H1 (cell line): ENCODE measurements at regions not wholly inside any gene's neighbourhood (a gene's known extent, or its start where the extent isn't known, plus 50 kb on each side); places are given as distances from the start of the nearest gene placed in this dataset.

Source experiments
- CTCF ChIA-PET: fragments of 300-600 bp; sonication (Branson Sonifier 250); formaldehyde crosslinking; loops from one replicate; lab custom pipeline; 2021; ENCODE audit not compliant: partially characterized antibody; lab: Charles Lee
- POLR2A ChIA-PET: fragments of 300-600 bp; sonication (Branson Sonifier 250); formaldehyde crosslinking; loops from one replicate; lab custom pipeline; 2021; ENCODE audit warnings: inconsistent platforms; ENCODE audit not compliant: partially characterized antibody; lab: Charles Lee
- DNase-seq, 2 experiments: peaks; one replicate each; pipeline versions ENCODE4 v3.0.0 to v3.0.0-alpha.2; 2010 to 2022; ENCODE audit warnings: low spot score in 2 of 2, low read depth in 1 of 2, mixed read lengths in 1 of 2
- FAIRE-seq: peaks from 2 replicates; lab custom pipeline; 2011; peaks lifted over from hg19 to GRCh38; lab: Jason Lieb, UNC
- H2AFZ ChIP-seq: 2 replicates; pipeline ENCODE4 v1.8.1; 2012; ENCODE audit warnings: low read length, inconsistent platforms
- H2AK5ac ChIP-seq: 2 replicates; pipeline ENCODE4 v1.6.1; 2013; ENCODE audit warnings: low read depth, low read length
- H2BK120ac ChIP-seq: replicated peaks from 2 replicates; pipeline ENCODE3; 2013; ENCODE audit warnings: low read depth, low read length, inconsistent platforms
- H2BK12ac ChIP-seq: 2 replicates; pipeline ENCODE4 v1.6.1; 2013; ENCODE audit warnings: low read depth, low read length
- H2BK15ac ChIP-seq: 2 replicates; pipeline ENCODE4 v1.6.1; 2013; ENCODE audit warnings: low read length
- H2BK20ac ChIP-seq: 2 replicates; pipeline ENCODE4 v1.6.1; 2013; ENCODE audit warnings: low read length
- H2BK5ac ChIP-seq: 2 replicates; pipeline ENCODE4 v1.6.1; 2013; ENCODE audit warnings: low read depth, low read length
- H3K14ac ChIP-seq: 2 replicates; pipeline ENCODE4 v1.6.1; 2013; ENCODE audit warnings: inconsistent platforms; ENCODE audit not compliant: insufficient read length
- H3K18ac ChIP-seq: 2 replicates; pipeline ENCODE4 v1.6.1; 2013; ENCODE audit warnings: low read length; ENCODE audit errors: extremely low read depth
- H3K23ac ChIP-seq: 2 replicates; pipeline ENCODE4 v1.6.1; 2013; ENCODE audit warnings: inconsistent platforms; ENCODE audit not compliant: insufficient read length
- H3K23me2 ChIP-seq: 2 replicates; pipeline ENCODE4 v1.6.1; 2013; ENCODE audit warnings: low read depth, low read length
- H3K27ac ChIP-seq: 2 replicates; pipeline ENCODE4 v1.6.1; 2011; ENCODE audit warnings: low read depth, low read length, inconsistent platforms
- H3K27me3 ChIP-seq, 4 experiments: replicated peaks in 1 of 4; 1 replicate in 1 of 4; 2 replicates in 3 of 4; pipeline versions ENCODE4 v1.6.1 to v1.8.1; 2011 to 2013; ENCODE audit warnings: low read length in 3 of 4, mild to moderate bottlenecking in 3 of 4, inconsistent platforms in 2 of 4, mixed read lengths in 2 of 4, moderate library complexity in 1 of 4; ENCODE audit not compliant: control insufficient read depth in 3 of 4, insufficient read depth in 3 of 4; ENCODE audit errors: extremely low read depth in 1 of 4
- H3K36me3 ChIP-seq, 4 experiments: 2 replicates each; pipeline versions ENCODE4 v1.6.1 to v1.8.1; 2011 to 2013; ENCODE audit warnings: mild to moderate bottlenecking in 4 of 4, low read length in 3 of 4, moderate library complexity in 2 of 4, control low read depth in 1 of 4, inconsistent platforms in 1 of 4; ENCODE audit not compliant: insufficient read depth in 4 of 4, control insufficient read depth in 2 of 4
- H3K4ac ChIP-seq: replicated peaks from 2 replicates; pipeline ENCODE3; 2013; ENCODE audit warnings: low read length, low read depth, mixed read lengths, inconsistent platforms; ENCODE audit not compliant: insufficient read length
- H3K4me1 ChIP-seq, 4 experiments: replicated peaks in 1 of 4; 1 replicate in 1 of 4; 2 replicates in 3 of 4; pipeline versions ENCODE4 v1.6.1 to v1.8.1; 2011 to 2013; ENCODE audit warnings: low read length in 3 of 4, inconsistent platforms in 2 of 4, mixed read lengths in 1 of 4; ENCODE audit not compliant: insufficient read depth in 4 of 4, control insufficient read depth in 3 of 4
- H3K4me2 ChIP-seq, 2 experiments: 2 replicates each; pipeline versions ENCODE4 v1.6.1 to v1.8.1; 2011 to 2013; ENCODE audit warnings: low read depth in 2 of 2, low read length in 2 of 2, control low read depth in 1 of 2, inconsistent platforms in 1 of 2, mild to moderate bottlenecking in 1 of 2; ENCODE audit not compliant: insufficient read depth in 1 of 2
- H3K4me3 ChIP-seq, 4 experiments: fragments of 200-600, 300-600 bp in 1 of 4; sonication (generic), shearing (Covaris generic), sonication (Bioruptor Twin) in 1 of 4; 2 replicates each; pipeline versions ENCODE4 v1.5.1 to v1.8.1; 2011 to 2016; ENCODE audit warnings: low read length in 4 of 4, low read depth in 3 of 4, control low read depth in 2 of 4, inconsistent platforms in 2 of 4, mild to moderate bottlenecking in 2 of 4, mixed read lengths in 1 of 4, moderate library complexity in 1 of 4; ENCODE audit not compliant: insufficient read depth in 2 of 4; ENCODE audit errors: extremely low read depth in 1 of 4
- H3K56ac ChIP-seq: replicated peaks from 2 replicates; pipeline ENCODE3; 2013; ENCODE audit warnings: low read depth, mild to moderate bottlenecking, mixed read lengths, low read length, inconsistent platforms; ENCODE audit not compliant: insufficient read length
- H3K79me1 ChIP-seq: 2 replicates; pipeline ENCODE4 v1.6.1; 2013; ENCODE audit warnings: low read depth, low read length, control low read depth
- H3K79me2 ChIP-seq, 2 experiments: 2 replicates each; pipeline versions ENCODE4 v1.6.1 to v1.8.1; 2012 to 2013; ENCODE audit warnings: low read length in 2 of 2, mild to moderate bottlenecking in 2 of 2, inconsistent platforms in 1 of 2; ENCODE audit not compliant: insufficient read depth in 2 of 2, control insufficient read depth in 1 of 2
- H3K9ac ChIP-seq, 4 experiments: replicated peaks in 1 of 4; 1 replicate in 1 of 4; 2 replicates in 3 of 4; pipeline versions ENCODE4 v1.6.1 to v1.8.1; 2011 to 2013; ENCODE audit warnings: low read depth in 3 of 4, low read length in 3 of 4, control low read depth in 2 of 4, mild to moderate bottlenecking in 2 of 4, moderate library complexity in 2 of 4, inconsistent platforms in 1 of 4; ENCODE audit errors: extremely low read depth in 1 of 4
- H3K9me3 ChIP-seq, 2 experiments: 2 replicates each; pipeline versions ENCODE4 v1.6.1 to v1.8.1; 2012 to 2013; ENCODE audit warnings: mild to moderate bottlenecking in 2 of 2, moderate library complexity in 2 of 2, control low read depth in 1 of 2, inconsistent platforms in 1 of 2, low read depth in 1 of 2, low read length in 1 of 2, mixed read lengths in 1 of 2; ENCODE audit not compliant: insufficient read depth in 2 of 2
- H4K20me1 ChIP-seq, 2 experiments: replicated peaks in 1 of 2; 2 replicates each; pipeline versions ENCODE3 to v1.8.1; 2011 to 2013; ENCODE audit warnings: inconsistent platforms in 2 of 2, low read length in 2 of 2, mild to moderate bottlenecking in 1 of 2; ENCODE audit not compliant: insufficient read depth in 2 of 2, control insufficient read depth in 1 of 2
- H4K5ac ChIP-seq: 2 replicates; pipeline ENCODE4 v1.6.1; 2013; ENCODE audit warnings: low read length, low read depth, mixed read lengths, inconsistent platforms; ENCODE audit not compliant: insufficient read length
- H4K8ac ChIP-seq: 2 replicates; pipeline ENCODE4 v1.8.0; 2013; ENCODE audit warnings: mild to moderate bottlenecking, moderate library complexity, low read length, inconsistent platforms; ENCODE audit not compliant: insufficient read depth; ENCODE audit errors: extremely low read depth
- H4K91ac ChIP-seq: replicated peaks from 2 replicates; pipeline ENCODE3; 2013; ENCODE audit warnings: low read length, mixed read lengths, inconsistent platforms; ENCODE audit not compliant: insufficient read length
- ATF3 ChIP-seq: IDR thresholded peaks from 2 replicates; pipeline ENCODE4 v1.6.1; 2011; ENCODE audit warnings: low read depth, mild to moderate bottlenecking, low read length; ENCODE audit not compliant: insufficient read depth
- CREB1 ChIP-seq: IDR thresholded peaks from 2 replicates; pipeline ENCODE4 v1.6.1; 2012; ENCODE audit warnings: inconsistent platforms
- EZH2 ChIP-seq: fragments of 200-600 bp; sonication (generic); IDR thresholded peaks from 2 replicates; pipeline ENCODE4 v1.7.1; 2012; ENCODE audit warnings: low read depth, mild to moderate bottlenecking, moderate library complexity, low read length, inconsistent platforms; ENCODE audit not compliant: severe bottlenecking
- MAX ChIP-seq: IDR thresholded peaks from 2 replicates; pipeline ENCODE4 v1.6.1; 2012; ENCODE audit warnings: inconsistent platforms
- NRF1 ChIP-seq: IDR thresholded peaks from 2 replicates; pipeline ENCODE4 v1.6.1; 2011; ENCODE audit warnings: mild to moderate bottlenecking, low read depth, low read length, improper control_type of control experiment
- SIRT6 ChIP-seq: IDR thresholded peaks from one replicate; pipeline ENCODE4 v1.7.1; 2012; ENCODE audit warnings: low read length, inconsistent platforms
- SP1 ChIP-seq: IDR thresholded peaks from 2 replicates; pipeline ENCODE4 v1.6.1; 2011; ENCODE audit warnings: low read depth, low read length
- TAF1 ChIP-seq: IDR thresholded peaks from 2 replicates; pipeline ENCODE4 v1.6.1; 2011; ENCODE audit warnings: mild to moderate bottlenecking, low read depth, low read length
- TAF7 ChIP-seq: optimal IDR thresholded peaks from 2 replicates; pipeline ENCODE3; 2011; ENCODE audit warnings: low read depth, mild to moderate bottlenecking, inconsistent platforms, low read length, moderate library complexity, borderline replicate concordance
- TEAD4 ChIP-seq: IDR thresholded peaks from 2 replicates; pipeline ENCODE4 v1.6.1; 2012; ENCODE audit warnings: low read depth, low read length, inconsistent platforms, mixed read lengths
- USF2 ChIP-seq: IDR thresholded peaks from 2 replicates; pipeline ENCODE4 v1.6.1; 2011; ENCODE audit warnings: low read length, improper control_type of control experiment
- WGBS, 2 experiments: shearing (Covaris generic) in 1 of 2; methylation state at CpG; one replicate each; pipeline versions ENCODE4 v1.1.6 to v1.1.7; 2013 to 2015; ENCODE audit warnings: low lambda C conversion rate in 2 of 2, mixed read lengths in 2 of 2, inconsistent platforms in 1 of 2, low coverage in 1 of 2, missing lambda C conversion rate in 1 of 2; ENCODE audit not compliant: insufficient replicate concordance in 2 of 2, insufficient coverage in 1 of 2, insufficient read length in 1 of 2; ENCODE audit errors: extremely low coverage in 1 of 2, missing lambda C conversion rate in 1 of 2; 5-methylcytosine and 5-hydroxymethylcytosine counted together

- FAIRE-seq (no peak), DNase-seq (no peak)
- 77% methylated on average over 5 of the region's 5 CpGs; no CpG with 5 or more reads in 1 of the 2 experiments for WGBS, 2 experiments
- Histone ChIP-seq H3K9me3 (no peaks in the 10 kb centered on the region), H3K4me3 (no peak overlapping the region), H3K9ac (no peak overlapping the region), H3K79me1 (no peaks in the 10 kb centered on the region), H2BK12ac (no peak overlapping the region), H2BK20ac (no peak overlapping the region), H2AFZ (no peak overlapping the region), H4K91ac (no peak overlapping the region), H4K8ac (no peak overlapping the region), H3K27ac (no peak overlapping the region), H4K5ac (no peak overlapping the region), H2BK120ac (no peak overlapping the region), H2BK15ac (no peak overlapping the region), H3K14ac (no peak overlapping the region), H3K36me3 (no peaks in the 10 kb centered on the region), H3K18ac (no peak overlapping the region), H3K79me2 (no peaks in the 10 kb centered on the region), H4K20me1 (no peaks in the 10 kb centered on the region), H3K23me2 (no peaks in the 10 kb centered on the region; the same call in 1 of the 2 replicates), H2BK5ac (no peak overlapping the region), H2AK5ac (no peak overlapping the region), H3K23ac (no peak overlapping the region), H3K4me1 (peaks cover 0 to 12% (median 3%) of the 10 kb centered on the region in 4 experiments; a peak in 4 of 7 replicates), H3K56ac (no peak overlapping the region), H3K4me2 (no peak overlapping the region), H3K4ac (no peak overlapping the region), H3K27me3 (no peaks in the 10 kb centered on the region)
- ChIA-PET POLR2A (interaction anchor here (0.6 to 1.5 kb wide), 4 partner anchors 10 to 42 kb away, joined by 3 to 7 read pairs (median 3); no protein-coding TSS in a partner anchor), CTCF (interaction anchor here (0.5 to 1.5 kb wide), 6 partner anchors 8 to 25 kb away, joined by 3 to 5 read pairs (median 3); no protein-coding TSS in a partner anchor)
- TF ChIP-seq EZH2 (no peak), MAX (no peak), TAF1 (no peak), TEAD4 (no peak), ATF3 (no peak), SIRT6 (no peak), NRF1 (no peak), USF2 (no peak), TAF7 (no peak), SP1 (no peak), CREB1 (no peak)
Observed at GRCh38 chr7:66869660-66870450, 51.2 kb upstream of the TMEM248 start.
